Endometrium (tissue), 2 donors: ENCODE measurements at regions not wholly inside any gene's neighbourhood (a gene's known extent, or its start where the extent isn't known, plus 50 kb on each side); places are given as distances from the start of the nearest gene placed in this dataset.

Source experiments
- FAIRE-seq: peaks from 2 replicates; lab custom pipeline; 2012; peaks lifted over from hg19 to GRCh38; lab: Jason Lieb, UNC
- donor health status: control.
- donor health status: control.

DNA sequence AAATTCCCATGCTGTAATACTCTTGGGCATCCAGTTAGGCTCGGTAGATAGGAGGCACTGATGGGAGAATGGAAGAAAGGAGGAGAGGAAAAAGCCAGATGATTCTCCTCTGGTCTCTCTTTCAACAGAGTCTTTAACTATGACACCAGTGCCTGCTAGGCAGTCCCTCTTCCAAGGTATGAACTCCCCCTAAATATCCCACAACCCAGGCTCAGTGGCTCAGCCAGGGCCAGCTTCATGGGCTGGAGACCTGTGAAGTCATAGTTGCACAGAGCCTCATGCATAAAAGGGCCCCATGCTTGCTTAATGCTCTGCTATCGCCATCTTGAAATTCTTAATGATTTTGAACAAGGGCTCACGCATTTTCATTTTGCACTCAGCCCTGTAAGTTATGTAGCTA lies 869.2 kb upstream of the GCFC2 start:
- no peak for FAIRE-seq

- FAIRE-seq = no peak
These were observed 862.3 kb upstream of the GCFC2 start for GRCh38 chr2:76572981-76573380.

DNA sequence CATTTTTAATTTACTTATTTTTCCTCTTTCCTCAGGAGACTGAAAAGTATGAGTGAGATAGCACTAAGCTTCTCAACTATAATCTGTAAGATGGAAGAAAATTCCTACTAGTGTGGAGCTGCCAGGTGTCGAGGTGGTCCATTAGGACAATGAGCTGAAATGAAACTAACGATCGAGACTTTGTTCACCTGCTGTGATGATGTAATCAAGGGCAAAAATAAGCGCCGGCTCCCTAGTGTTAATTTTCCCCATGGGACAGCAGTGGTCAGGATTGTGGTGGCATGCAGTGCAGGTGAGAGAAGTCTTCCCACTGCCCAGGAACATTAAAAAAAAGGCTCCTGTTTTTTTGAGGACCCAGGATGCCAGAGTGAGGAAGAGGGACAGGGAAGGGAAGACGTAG lies 859.1 kb upstream of the GCFC2 start:
- FAIRE-seq = no peak

GRCh38 chr2:76567478-76567877 lies 856.8 kb upstream of the GCFC2 start:
- no peak for FAIRE-seq

GRCh38 chr2:76564734-76565133 lies 854.0 kb upstream of the GCFC2 start:
- no peak for FAIRE-seq

DNA sequence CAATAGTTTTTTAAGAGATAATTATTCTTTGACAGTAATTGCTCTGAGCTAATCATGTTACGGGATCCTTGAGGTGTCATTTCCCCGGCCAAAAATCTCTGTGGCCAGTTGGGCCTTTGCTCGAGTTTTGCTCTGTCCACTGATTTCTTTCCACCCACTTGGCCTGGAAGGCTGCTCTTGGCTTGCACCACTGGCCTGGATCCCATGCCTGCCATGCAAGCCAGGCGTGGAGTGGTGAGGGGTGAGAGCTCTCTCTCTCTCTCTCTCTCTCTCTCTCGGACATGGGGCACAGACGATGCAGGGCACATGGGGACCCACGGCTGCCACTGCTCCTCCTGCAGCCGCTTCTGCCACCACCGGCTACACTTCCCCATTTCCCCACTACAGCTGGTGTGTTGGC lies 853.0 kb upstream of the GCFC2 start:
- no peak for FAIRE-seq

GRCh38 chr2:76558157-76558556 lies 847.4 kb upstream of the GCFC2 start:
- FAIRE-seq = no peak

- FAIRE-seq = no peak
These were observed 845.3 kb upstream of the GCFC2 start for GRCh38 chr2:76556018-76556417.

DNA sequence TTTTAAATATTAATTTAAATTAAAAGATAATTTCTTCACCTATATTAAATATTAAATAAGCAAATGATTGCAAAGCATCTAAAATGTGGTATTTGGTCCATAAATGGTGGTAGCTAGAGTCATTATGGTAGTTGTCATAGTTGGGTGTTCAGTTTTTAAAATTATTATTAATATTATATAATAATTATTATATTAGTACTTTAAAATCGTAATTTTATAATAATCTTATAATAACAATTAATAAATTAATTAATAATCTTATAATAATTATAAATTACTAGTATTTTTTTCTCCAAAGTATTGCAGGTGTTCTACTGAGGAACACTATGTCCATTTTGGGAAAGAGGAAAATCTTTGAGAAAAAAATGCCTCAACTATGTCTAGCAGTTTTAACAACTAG lies 835.5 kb upstream of the GCFC2 start:
- no peak for FAIRE-seq

DNA sequence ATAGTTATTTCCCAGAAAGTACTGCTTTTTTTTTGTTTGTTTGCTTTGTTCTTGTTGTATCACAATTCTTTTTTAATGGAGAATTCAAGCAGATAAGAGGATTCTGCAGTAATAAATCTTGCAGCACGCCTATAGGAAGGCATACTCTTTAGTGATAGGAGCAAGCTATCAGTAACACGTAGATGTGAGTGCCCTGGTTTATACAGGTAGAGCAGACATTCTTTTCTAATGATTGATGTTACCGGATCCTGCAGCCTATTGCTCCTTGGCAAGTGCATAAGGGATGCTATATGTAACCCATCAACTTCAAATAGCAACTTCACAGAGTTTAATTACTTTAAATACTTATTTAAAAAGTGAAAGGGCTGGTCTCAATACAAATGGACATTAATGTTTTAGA lies 834.2 kb upstream of the GCFC2 start:
- no peak for FAIRE-seq

GRCh38 chr2:76517574-76517909 lies 806.8 kb upstream of the GCFC2 start:
- no peak for FAIRE-seq

DNA sequence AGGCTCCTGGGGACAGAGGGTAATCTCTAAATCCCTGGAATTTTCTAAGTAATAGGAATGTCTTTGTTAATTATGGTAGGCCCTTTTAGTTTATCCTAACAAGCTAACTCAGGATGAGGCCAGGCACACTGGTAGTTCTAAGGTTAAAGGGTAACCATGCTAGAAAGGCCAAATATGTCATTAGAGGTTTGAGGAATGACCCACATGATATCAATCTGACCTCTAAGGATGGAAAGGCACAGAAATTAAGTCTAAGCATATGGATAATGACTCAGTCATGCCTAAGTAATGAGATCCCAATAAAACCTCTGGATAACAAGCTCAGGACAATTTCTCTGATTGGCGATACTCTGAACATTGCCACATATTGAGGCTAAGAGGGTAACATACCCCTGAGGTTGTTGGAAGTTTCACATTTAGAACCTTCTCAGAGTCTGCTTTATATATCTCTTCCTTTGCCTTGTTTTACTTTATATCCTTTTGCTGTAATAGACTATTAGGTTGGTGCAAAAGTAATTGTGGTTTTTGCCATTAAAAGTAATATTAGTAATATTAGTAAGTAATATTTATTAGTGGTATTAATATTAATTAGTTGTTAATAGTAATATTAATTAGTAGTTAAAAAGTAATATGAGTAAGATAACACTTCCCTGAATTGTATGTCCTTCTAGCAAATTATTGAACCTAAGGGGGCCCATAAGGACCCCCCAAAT lies 806.3 kb upstream of the GCFC2 start:
- FAIRE-seq = no peak

DNA sequence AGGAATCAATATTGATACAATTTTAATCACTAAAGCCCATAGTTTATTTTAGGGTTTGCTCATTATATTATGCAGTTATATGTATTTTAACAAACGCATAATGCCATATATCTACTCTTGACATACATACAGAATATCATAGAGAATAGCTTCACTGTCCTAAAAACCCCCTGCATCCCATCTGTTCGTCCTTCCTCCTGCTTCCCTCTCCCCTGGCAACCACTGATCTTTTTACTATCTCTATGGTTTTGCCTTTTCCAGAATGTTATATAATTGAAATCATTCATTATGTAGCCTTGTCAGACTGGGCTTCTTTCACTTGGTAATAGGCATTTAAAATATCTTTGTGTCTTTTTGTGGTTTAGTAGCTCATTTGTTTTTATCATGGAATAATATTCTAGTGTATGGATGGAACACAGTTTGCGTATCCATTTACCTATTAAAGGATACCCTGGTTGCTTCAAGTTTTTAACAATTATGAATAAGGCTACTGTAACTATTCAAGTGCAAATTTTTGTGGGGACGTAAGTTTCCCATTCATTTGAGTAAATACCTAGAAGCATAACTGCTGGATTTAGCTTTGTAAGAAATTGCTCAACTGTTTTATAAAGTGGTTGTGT lies 801.6 kb upstream of the GCFC2 start:
- FAIRE-seq = no peak

- no peak for FAIRE-seq
These were observed 795.8 kb upstream of the GCFC2 start for GRCh38 chr2:76506538-76506937.

GRCh38 chr2:76501641-76502040 lies 790.9 kb upstream of the GCFC2 start:
- FAIRE-seq = no peak

GRCh38 chr2:76498360-76498759 lies 787.6 kb upstream of the GCFC2 start:
- no peak for FAIRE-seq

DNA sequence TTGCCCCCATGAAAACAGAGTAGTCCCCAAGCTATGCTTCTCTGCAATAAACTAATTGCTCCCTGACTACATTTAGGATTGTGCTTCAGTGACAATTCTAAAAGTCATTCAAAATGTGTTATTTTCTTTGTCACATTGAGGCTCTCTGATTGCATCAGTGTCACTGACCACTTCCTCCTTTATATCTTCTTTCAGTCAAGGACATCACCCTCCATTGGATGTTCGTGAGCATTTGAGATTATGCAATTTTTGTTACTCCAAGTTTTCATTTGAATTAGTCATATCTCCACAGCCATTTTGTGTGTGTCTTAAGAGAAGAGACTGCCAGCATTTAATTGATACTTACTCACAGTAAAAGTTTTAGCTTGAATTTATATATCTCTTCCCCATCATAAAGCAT lies 780.8 kb upstream of the GCFC2 start:
- no peak for FAIRE-seq

GRCh38 chr2:76478266-76479035 lies 767.7 kb upstream of the GCFC2 start:
- FAIRE-seq = no peak

DNA sequence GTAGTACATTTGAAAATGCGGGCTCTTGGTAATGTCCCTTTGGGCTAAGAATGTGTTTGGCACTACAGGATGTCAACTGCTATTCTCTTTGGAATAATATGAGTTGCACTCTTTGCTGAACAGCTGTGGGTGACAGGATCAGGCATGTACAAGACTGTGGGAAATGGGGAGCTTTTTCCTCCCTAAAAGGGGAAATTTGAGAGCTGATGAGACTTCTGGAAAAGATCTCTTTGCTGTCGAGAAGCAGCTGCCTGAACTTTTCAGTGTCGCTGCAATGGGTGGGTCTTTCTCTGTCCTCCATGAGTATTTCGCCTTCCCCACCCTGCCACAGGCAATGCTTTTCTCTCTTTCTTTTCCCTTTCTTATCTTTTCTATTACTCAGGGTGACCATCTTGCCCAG lies 762.2 kb upstream of the GCFC2 start:
- FAIRE-seq = no peak

DNA sequence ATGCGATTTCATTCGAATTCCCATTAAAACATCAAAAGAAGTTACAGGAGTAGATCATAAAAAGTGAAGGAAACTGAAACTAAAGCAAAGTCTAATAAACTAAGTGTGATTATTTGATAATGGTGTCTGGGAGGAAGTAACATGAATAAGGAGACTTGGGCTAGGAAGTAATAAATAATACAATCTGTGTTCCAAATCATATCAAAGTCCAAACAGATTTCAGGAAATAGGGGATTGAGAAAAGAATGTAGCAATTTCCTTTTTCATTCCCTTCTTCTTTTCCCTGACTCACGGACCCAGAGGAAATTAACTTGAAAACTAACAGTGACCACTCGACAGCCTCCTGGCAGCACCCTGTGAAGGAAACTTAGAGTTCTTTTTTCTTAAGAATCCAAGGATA lies 758.4 kb upstream of the GCFC2 start:
- peak; percentile 72 for FAIRE-seq

- no peak for FAIRE-seq
These were observed 756.6 kb upstream of the GCFC2 start for GRCh38 chr2:76467326-76467725.

DNA sequence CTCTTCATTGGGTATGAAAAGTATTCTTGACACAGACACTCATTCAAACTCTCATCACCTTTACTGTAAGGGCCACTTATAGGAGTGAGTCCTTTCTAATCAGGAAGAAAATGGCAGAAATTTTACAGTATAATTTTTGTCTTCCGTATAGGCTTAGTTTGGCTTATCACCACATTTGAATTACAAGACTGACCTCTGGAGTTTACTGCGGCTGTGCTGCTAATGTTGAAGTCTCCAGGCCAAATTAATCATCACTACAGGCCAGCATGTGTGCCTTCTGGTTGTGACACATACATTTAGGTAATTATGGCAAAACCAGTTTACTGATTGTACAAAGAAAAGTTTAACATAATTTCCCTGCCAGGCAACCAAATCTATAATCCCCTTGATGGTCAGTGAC lies 753.6 kb upstream of the GCFC2 start:
- FAIRE-seq = no peak

- FAIRE-seq = no peak
These were observed 750.7 kb upstream of the GCFC2 start for GRCh38 chr2:76461431-76461830.

GRCh38 chr2:76455910-76456309 lies 745.2 kb upstream of the GCFC2 start:
- FAIRE-seq = no peak
